ENCODE measurements at regions not wholly inside any gene's neighbourhood (a gene's known extent, or its start where the extent isn't known, plus 50 kb on each side); places are given as distances from the start of the nearest gene placed in this dataset.

GRCh38 chr2:220980966-220981675, 591.0 kb downstream of the EPHA4 start:
- DNase-seq (ENCODE audit: low spot score), result no peak

DNA sequence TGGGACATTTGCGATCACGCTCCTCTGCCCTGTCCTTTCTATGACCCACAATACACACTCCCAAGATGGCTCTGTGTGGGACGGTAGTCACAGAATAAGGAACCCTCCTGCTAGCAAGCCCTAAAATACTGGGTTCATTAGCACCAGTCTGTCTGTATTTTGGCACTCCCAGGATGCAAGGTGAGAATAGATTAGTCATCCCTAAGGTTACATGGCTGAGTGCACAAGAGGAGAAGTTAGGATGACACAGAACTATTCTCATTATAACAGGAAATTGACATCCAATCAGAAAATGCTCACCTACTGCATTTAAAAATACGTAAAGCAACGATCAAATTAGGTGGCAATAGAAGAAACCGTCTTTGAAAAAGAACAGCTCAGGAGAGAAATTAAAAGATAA, 590.2 kb downstream of the EPHA4 start:
- DNase-seq (ENCODE audit: low spot score), result no peak

DNA sequence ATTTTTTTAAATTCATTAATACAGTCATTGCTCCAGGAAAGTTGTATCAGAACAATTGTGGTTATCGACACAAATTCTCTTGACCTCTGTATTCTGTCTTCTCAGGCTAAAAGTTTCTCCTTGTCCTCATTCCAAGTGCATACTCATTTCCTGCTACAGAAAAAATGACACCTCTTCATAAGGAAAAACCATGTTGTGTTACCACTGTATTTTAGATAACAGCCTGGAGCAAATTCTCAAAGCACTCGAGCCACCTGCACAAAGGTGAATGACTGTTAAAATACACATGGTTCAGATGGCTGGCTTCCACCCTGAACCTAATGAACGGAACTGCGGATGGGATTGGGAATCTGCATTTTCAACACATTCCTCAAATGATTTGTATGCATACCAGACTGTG, 586.5 kb downstream of the EPHA4 start:
- DNase-seq (ENCODE audit: low spot score), result no peak

GRCh38 chr2:220987839-220988238, 584.3 kb downstream of the EPHA4 start:
- DNase-seq (ENCODE audit: low spot score), result no peak

DNA sequence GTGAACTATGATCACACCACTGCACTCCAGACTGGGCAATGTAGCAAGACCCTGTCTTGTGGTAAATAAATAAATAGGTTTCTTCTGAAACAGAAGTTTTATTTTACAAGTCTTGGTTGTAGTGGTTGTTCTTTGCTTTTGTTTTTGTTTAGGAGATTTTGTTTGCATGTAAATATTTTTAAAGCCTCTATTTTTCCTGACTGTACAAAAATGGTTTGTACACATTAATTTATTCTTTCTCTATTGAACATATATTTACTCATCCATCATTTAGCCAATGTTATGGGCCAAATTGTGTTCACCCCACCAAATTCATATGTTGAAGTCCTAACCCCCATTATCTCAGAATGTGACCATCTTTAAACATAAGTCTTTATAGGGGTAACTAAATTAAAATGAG, 580.1 kb downstream of the EPHA4 start:
- no peak for DNase-seq (ENCODE audit: low spot score)

DNA sequence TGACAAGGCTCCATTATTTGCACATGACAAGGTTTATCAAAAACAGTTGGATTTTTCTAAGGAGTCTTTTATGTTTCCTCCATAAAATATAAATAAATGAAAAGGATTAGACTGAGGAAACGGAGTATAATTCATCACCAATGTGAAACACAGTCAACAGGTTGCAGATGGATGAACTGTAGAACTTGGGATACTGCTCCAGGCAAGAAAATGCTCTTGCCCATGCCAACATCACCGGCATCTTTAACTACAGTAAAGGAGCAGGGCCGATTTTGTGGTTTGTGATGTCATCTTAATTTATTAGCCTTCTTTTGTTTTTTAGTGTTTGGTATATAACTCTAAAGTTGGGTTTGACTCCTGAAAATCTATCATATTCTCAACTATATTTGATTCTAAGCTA, 577.3 kb downstream of the EPHA4 start:
- DNase-seq (ENCODE audit: low spot score), result no peak

- no peak for DNase-seq (ENCODE audit: low spot score)
Measured at GRCh38 chr2:220995581-220995980, 576.5 kb downstream of the EPHA4 start.

GRCh38 chr2:220998156-220998555, 573.9 kb downstream of the EPHA4 start:
- no peak for DNase-seq (ENCODE audit: low spot score)

DNA sequence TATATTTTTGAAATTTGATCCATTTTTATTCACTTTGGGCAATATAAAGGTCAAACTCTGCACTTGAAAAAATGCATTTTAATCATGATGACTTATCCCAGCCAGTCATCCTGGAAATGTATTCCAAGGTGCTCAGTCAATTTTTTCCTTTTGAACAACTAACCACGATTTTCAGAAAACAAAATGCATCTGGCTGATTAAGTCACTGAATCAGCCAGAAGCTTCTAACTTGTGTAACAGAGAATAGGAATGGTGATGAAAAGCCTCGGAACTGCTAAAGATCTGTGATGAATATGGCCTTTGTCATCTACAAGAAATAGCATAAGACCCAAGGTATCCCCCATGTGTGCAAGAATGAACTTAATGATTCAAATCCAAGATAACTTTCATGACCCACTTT, 572.7 kb downstream of the EPHA4 start:
- DNase-seq (ENCODE audit: low spot score), result no peak

GRCh38 chr2:221001381-221001801, 570.7 kb downstream of the EPHA4 start:
- DNase-seq (ENCODE audit: low spot score), result no peak

GRCh38 chr2:221002101-221002685, 569.9 kb downstream of the EPHA4 start:
- DNase-seq (ENCODE audit: low spot score), result no peak

DNA sequence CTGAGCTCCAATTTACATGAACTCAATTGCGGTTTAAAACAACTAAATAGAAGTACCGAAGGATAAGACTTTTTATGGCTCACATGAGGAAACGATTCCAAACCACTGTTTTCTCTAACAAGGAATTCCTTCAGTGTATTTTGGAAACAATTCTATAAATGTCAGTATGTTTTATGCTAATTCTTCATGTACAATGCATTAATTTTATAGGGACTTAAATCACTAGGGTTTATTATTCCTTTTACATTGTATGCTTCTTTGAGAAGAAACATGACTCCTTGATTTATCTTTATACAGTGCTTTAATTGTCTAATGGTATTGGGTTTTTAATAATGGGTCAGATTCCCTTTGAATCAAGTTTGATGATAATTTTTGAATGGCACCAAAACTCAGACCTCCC, 566.8 kb downstream of the EPHA4 start:
- no peak for DNase-seq (ENCODE audit: low spot score)

DNA sequence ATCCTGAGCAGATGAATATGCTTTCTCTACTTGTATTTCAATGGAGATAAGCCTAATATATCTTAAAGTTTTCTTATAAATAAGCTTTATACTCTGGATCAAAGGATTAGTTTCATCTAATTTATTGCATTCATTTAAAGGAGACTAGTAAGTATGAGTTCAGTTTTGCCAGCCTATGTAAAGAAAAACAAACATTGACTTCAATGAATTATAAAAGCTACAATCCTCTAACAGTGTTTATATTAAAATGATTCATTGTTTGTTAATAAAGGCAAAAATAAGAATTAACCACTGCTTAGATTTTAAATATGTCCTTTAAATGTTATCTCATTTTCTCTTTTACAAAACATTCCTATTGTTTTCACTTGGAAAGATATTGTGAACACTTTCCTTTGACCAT, 566.0 kb downstream of the EPHA4 start:
- DNase-seq (ENCODE audit: low spot score), result no peak

GRCh38 chr2:221016551-221016950, 555.6 kb downstream of the EPHA4 start:
- DNase-seq (ENCODE audit: low spot score), result no peak

DNA sequence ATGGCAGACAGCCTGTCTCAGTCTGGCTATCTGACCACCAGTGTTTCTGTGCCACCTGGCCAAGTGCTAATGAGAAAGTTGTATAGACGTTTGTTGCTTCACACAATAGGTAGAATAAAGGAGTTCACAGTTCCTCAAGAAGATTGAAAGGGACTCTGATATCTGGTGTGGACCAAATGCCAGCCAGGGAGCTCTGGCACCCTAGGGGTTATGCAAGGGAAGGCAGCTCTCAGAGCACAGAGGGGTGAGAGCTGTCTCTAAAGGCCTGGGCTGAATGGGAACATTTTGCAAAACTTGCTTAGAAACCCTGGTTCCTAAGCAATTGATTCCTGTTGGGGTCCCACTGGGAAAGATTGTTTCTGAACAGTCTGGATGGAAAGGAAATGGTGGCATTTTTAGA, 553.8 kb downstream of the EPHA4 start:
- DNase-seq (ENCODE audit: low spot score), result no peak

DNA sequence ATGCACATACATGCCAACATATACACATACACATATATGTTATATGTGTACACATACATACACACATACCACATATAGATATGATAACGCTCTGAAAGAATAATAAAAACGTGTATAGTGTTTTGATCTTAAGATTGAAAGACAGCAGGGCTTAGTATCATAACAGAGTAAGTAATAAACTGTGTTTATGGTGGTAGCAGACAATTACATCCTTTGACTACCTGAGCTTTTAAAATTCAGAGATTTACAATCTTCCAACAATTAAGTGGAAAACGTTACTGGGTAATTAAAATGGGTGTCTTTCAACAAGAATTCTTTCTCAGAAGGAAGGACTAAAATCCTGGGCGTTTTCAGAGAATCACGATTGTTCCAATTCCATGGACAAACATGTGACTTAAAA, 552.4 kb downstream of the EPHA4 start:
- no peak for DNase-seq (ENCODE audit: low spot score)

DNA sequence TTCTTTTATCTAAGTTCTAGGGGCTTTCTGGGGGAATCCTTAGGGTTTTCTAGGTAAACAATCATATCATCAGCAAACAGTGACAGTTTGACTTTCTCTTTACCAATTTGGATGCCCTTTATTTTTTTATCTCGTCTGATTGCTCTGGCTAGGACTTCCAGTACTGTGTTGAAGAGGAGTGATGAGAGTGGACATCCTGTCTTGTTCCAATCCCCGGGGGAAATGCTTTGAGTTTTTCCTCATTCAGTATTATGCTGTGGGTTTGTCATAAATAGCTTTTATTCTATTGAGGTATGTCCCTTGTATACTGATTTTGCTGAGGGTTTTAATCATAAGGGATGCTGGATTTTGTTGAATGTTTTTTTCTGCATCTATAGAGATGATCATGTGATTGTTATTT, 549.5 kb downstream of the EPHA4 start:
- no peak for DNase-seq (ENCODE audit: low spot score)

- DNase-seq (ENCODE audit: low spot score), result no peak
Measured at GRCh38 chr2:221025398-221025797, 546.7 kb downstream of the EPHA4 start.

DNA sequence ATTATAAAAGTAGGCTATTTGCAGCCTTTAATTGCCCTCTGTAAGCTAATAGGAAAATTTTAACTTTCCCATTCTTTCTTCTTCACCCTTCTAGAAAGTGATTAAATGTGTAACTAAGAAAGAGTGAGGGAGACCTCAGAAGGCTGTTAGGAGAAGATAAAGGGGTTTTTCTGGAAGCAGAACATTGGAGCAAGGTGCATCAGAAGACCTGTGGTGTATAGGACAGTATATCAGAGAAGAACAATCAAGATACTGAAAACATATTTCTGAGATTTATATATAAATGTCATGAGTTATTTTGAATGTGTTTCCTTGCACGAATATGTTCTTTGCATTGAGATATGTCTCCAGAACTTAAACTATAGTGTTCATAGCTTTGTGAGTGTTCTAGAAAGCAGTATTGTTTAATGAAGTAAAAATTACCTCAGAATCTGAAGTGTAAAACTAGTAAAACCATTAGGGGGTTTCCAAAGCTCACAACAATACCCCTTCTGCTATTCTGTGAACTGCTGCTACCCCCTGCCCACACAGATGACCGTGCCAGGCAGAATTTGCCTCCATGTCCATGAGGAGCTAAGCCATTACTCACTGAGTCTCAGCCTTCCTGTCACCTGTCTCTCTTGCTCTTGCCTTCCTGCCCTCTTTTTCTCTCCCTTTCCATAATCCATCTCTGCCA, 537.9 kb downstream of the EPHA4 start:
- DNase-seq (ENCODE audit: low spot score), result no peak

DNA sequence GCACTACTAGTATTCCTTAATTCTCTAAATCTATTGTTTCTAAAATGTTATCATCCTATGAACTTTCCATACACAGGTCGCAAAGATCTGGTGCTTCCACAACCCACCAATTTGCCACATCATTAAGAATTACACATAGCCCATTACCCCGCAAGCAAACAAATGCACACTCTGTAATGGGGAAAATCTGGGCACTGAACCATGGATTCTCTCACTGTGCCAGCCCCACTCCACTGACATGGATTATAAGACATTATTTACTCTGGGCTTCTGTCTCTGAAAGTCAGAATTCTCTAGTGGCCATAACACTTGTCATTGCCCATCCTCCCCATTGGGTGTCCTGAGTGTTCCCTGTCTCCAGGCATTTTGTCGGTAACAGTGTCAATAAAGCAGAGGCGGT, 537.1 kb downstream of the EPHA4 start:
- DNase-seq (ENCODE audit: low spot score), result no peak

GRCh38 chr2:221042926-221043325, 529.2 kb downstream of the EPHA4 start:
- no peak for DNase-seq (ENCODE audit: low spot score)

DNA sequence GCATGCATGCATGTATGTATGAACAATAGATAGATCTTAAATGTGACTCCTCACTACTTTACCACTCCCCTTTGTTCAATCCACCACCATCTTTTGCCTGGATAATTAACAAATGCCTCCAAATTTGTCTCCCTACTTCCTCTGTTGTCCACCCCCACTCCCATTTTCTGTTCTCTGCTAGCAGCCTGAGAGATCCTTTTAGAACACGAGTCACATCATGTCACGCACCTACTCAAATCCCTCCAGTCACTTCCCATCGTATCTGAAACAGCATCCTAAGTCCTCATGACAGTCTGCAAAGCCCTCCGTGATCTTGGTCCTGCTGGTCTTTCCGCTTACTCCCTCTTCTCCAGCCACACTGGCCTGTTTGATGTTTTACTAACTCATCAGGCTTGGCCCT, 527.3 kb downstream of the EPHA4 start:
- DNase-seq (ENCODE audit: low spot score), result no peak

DNA sequence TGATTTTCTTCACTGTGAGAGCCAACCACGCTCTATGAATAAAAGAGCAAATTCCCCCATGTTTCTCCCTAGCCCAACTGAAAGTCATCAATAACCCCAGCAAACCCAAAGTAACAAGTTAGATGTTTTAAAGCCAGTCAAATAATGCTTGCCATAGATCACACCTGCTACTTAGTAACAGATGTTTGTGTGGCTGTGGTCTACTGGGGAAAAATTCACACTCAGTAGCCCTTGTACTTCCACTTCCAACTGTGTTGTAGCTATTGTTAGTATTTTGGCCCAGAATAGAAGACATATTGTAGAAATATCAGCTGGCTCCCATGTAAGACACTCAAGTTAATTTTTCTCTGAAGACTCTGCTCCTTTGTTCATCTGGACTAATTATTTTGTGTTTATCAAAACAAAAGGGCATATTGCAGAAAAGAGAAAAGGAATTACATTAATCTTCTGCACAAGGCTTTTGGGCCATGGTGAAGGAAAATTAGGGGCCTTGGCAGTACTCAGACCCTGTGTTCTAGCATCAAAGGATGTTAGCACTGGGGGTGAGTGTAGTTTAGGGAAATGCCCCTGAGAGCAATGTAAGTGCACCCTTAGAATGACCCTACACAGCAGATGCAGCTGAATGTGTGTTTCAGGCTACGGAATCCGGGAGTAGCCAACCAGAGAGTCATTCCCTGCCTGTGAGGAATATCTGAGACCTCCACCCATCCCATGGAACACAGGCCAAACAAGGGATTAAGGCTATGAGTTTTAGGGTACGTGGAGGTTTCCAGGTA, 521.9 kb downstream of the EPHA4 start:
- DNase-seq (ENCODE audit: low spot score), result no peak

Measured in CD4-positive, alpha-beta T cell treated with Interleukin-6 at 100 ng/mL for 8 hours (primary cell).